Mesodermal cell (in vitro differentiated cells): ENCODE measurements at regions not wholly inside any gene's neighbourhood (a gene's known extent, or its start where the extent isn't known, plus 50 kb on each side); places are given as distances from the start of the nearest gene placed in this dataset.
"Not testable (repeated sequence)": the region's sequence is repeated elsewhere in the genome, so short reads cannot be mapped to it uniquely, and the experiment has no call there.

ENCODE experiments used
- H3K27ac ChIP-seq: 2 replicates; pipeline ENCODE4 v1.7.0; 2013; ENCODE audit warnings: mild to moderate bottlenecking, low read depth, low read length, moderate library complexity; ENCODE audit not compliant: severe bottlenecking
- H3K36me3 ChIP-seq: 2 replicates; pipeline ENCODE4 v1.7.1; 2013; ENCODE audit warnings: mild to moderate bottlenecking, low read length, moderate library complexity; ENCODE audit not compliant: control insufficient read depth, insufficient read depth
- H3K4me1 ChIP-seq: one replicate; pipeline ENCODE4 v1.7.1; 2013; ENCODE audit warnings: mild to moderate bottlenecking, low read length; ENCODE audit not compliant: insufficient read depth, control insufficient read depth, poor library complexity, severe bottlenecking
- H3K4me3 ChIP-seq: 2 replicates; pipeline ENCODE4 v1.7.0; 2013; ENCODE audit warnings: low read length, control low read depth, mild to moderate bottlenecking; ENCODE audit not compliant: insufficient read depth, poor library complexity, severe bottlenecking; ENCODE audit errors: extremely low read depth
- H3K9me3 ChIP-seq: 2 replicates; pipeline ENCODE4 v1.7.1; 2013; ENCODE audit warnings: mild to moderate bottlenecking, low read length, moderate library complexity; ENCODE audit not compliant: control insufficient read depth
- WGBS, 2 experiments: methylation state at CpG; one replicate each; pipeline ENCODE4 v1.1.5; 2013; ENCODE audit warnings: missing lambda C conversion rate in 2 of 2; ENCODE audit not compliant: insufficient coverage in 2 of 2; 5-methylcytosine and 5-hydroxymethylcytosine counted together

GRCh38 chr2:156254637-156255067 lies 77.9 kb downstream of the NR4A2 start:
- H3K4me3 ChIP-seq = peak overlapping the region; percentile 22
- H3K9me3 ChIP-seq, H3K4me1 ChIP-seq, H3K27ac ChIP-seq, H3K36me3 ChIP-seq: not testable (repeated sequence)
- WGBS, 2 experiments = 40 to 67% methylated on average over 16 to 21 of the region's 27 CpGs

GRCh38 chr2:156253765-156254164 lies 78.8 kb downstream of the NR4A2 start:
- Histone ChIP-seq H3K36me3 (no peaks in the 10 kb centered on the region), H3K27ac (no peak overlapping the region), H3K4me3 (no peak overlapping the region), H3K9me3 (no peaks in the 10 kb centered on the region), H3K4me1 (no peaks in the 10 kb centered on the region)
- WGBS, 2 experiments = 100% methylated on average over 1 of the region's 2 CpGs; no CpG with 5 or more reads in 1 of the 2 experiments

GRCh38 chr2:156242874-156243273 lies 89.6 kb downstream of the NR4A2 start:
- Histone ChIP-seq H3K9me3 (no peaks in the 10 kb centered on the region), H3K4me3 (no peak overlapping the region), H3K4me1 (no peaks in the 10 kb centered on the region), H3K27ac (no peak overlapping the region), H3K36me3 (no peaks in the 10 kb centered on the region)
- 88 to 100% methylated on average over 1 of the region's 1 CpG for WGBS, 2 experiments

- WGBS, 2 experiments = 73 to 81% methylated on average over 2 of the region's 2 CpGs
- H3K4me3 ChIP-seq = no peak overlapping the region
- H3K4me1 ChIP-seq = no peaks in the 10 kb centered on the region
- H3K36me3 ChIP-seq = no peaks in the 10 kb centered on the region
- no peak overlapping the region for H3K27ac ChIP-seq
- no peaks in the 10 kb centered on the region for H3K9me3 ChIP-seq
These were observed 95.0 kb downstream of the NR4A2 start for GRCh38 chr2:156237558-156237957.

GRCh38 chr2:156229724-156230362 lies 102.7 kb downstream of the NR4A2 start:
- Histone ChIP-seq H3K4me3 (no peak overlapping the region), H3K36me3 (no peaks in the 10 kb centered on the region), H3K4me1 (no peaks in the 10 kb centered on the region), H3K9me3 (no peaks in the 10 kb centered on the region), H3K27ac (no peak overlapping the region)
- 44 to 71% methylated on average over 1 of the region's 1 CpG for WGBS, 2 experiments

- not testable (repeated sequence) for H3K9me3 ChIP-seq, H3K36me3 ChIP-seq, H3K4me3 ChIP-seq, H3K4me1 ChIP-seq, H3K27ac ChIP-seq
- WGBS, 2 experiments = 100% methylated on average over 1 of the region's 1 CpG
These were observed 109.2 kb downstream of the NR4A2 start for GRCh38 chr2:156223328-156223727.

GRCh38 chr2:156221703-156222102 lies 110.8 kb downstream of the NR4A2 start:
- H3K9me3 ChIP-seq = peaks cover 7% of the 10 kb centered on the region
- 71 to 86% methylated on average over 1 to 2 of the region's 2 CpGs for WGBS, 2 experiments
- H3K4me1 ChIP-seq = no peaks in the 10 kb centered on the region
- no peak overlapping the region for H3K27ac ChIP-seq
- no peaks in the 10 kb centered on the region for H3K36me3 ChIP-seq
- no peak overlapping the region for H3K4me3 ChIP-seq

- Histone ChIP-seq H3K27ac (no peak overlapping the region), H3K4me3 (no peak overlapping the region), H3K36me3 (no peaks in the 10 kb centered on the region), H3K4me1 (no peaks in the 10 kb centered on the region), H3K9me3 (peaks cover 7% of the 10 kb centered on the region)
- WGBS, 2 experiments = 93 to 100% methylated on average over 1 to 3 of the region's 4 CpGs
These were observed 112.9 kb downstream of the NR4A2 start for GRCh38 chr2:156219491-156220100.

- Histone ChIP-seq H3K27ac (no peak overlapping the region), H3K4me1 (no peaks in the 10 kb centered on the region), H3K9me3 (no peaks in the 10 kb centered on the region), H3K4me3 (no peak overlapping the region), H3K36me3 (no peaks in the 10 kb centered on the region)
- WGBS, 2 experiments = 78 to 100% methylated on average over 1 to 2 of the region's 2 CpGs
These were observed 116.9 kb downstream of the NR4A2 start for GRCh38 chr2:156215656-156216055.

GRCh38 chr2:156211318-156211717 lies 121.2 kb downstream of the NR4A2 start:
- Histone ChIP-seq H3K36me3 (no peaks in the 10 kb centered on the region), H3K4me3 (no peak overlapping the region), H3K27ac (no peak overlapping the region), H3K9me3 (no peaks in the 10 kb centered on the region), H3K4me1 (no peaks in the 10 kb centered on the region)

- H3K36me3 ChIP-seq = no peaks in the 10 kb centered on the region
- H3K4me1 ChIP-seq = no peaks in the 10 kb centered on the region
- 57% methylated on average over 1 of the region's 2 CpGs; no CpG with 5 or more reads in 1 of the 2 experiments for WGBS, 2 experiments
- H3K4me3 ChIP-seq = no peak overlapping the region
- H3K9me3 ChIP-seq = no peaks in the 10 kb centered on the region
- no peak overlapping the region for H3K27ac ChIP-seq
These were observed 126.2 kb downstream of the NR4A2 start for GRCh38 chr2:156206355-156206754.
